B cell (primary cell): ENCODE measurements at regions not wholly inside any gene's neighbourhood (a gene's known extent, or its start where the extent isn't known, plus 50 kb on each side); places are given as distances from the start of the nearest gene placed in this dataset.

ENCODE experiments used
- ATAC-seq: fragments of 200-7000 bp; cut with Tn5 transposase; one replicate; pipeline ENCODE4 v1.10.0; 2021; ENCODE audit warnings: low read depth, mild to moderate bottlenecking, moderate number of reproducible peaks, moderate library complexity
- CTCF ChIA-PET: fragments of 350-600 bp; sonication (Branson Sonifier 250); formaldehyde crosslinking; loops from one replicate; lab custom pipeline; 2021; ENCODE audit warnings: antibody characterized with exemption, inconsistent platforms; lab: Charles Lee
- POLR2A ChIA-PET: fragments of 350-600 bp; sonication (Branson Sonifier 250); formaldehyde crosslinking; loops from one replicate; lab custom pipeline; 2021; ENCODE audit warnings: antibody characterized with exemption; lab: Charles Lee
- DNase-seq: peaks from one replicate; pipeline ENCODE4 v3.0.0; 2013
- H2AFZ ChIP-seq: 2 replicates; pipeline ENCODE4 v1.6.1; 2012; ENCODE audit warnings: mild to moderate bottlenecking, low read depth, low read length; ENCODE audit not compliant: insufficient read depth, poor library complexity, severe bottlenecking
- H3K27ac ChIP-seq, 2 donors: 1 replicate in 1 of 2; 2 replicates in 1 of 2; pipeline ENCODE4 v1.5.1; 2012 to 2013; ENCODE audit warnings: low read length in 2 of 2, mild to moderate bottlenecking in 2 of 2, moderate library complexity in 1 of 2
- H3K27me3 ChIP-seq, 4 experiments: fragments of 200-600 bp in 1 of 4; sonication (generic) in 1 of 4; replicated peaks in 1 of 4; 1 replicate in 2 of 4; 2 replicates in 2 of 4; pipeline versions ENCODE4 v1.6.1 to v1.7.0; 2013 to 2016; ENCODE audit warnings: low read length in 3 of 4, mild to moderate bottlenecking in 2 of 4, mixed read lengths in 1 of 4, moderate library complexity in 1 of 4; ENCODE audit not compliant: insufficient read depth in 4 of 4, control insufficient read depth in 3 of 4; ENCODE audit errors: control extremely low read depth in 1 of 4
- H3K36me3 ChIP-seq, 2 experiments: replicated peaks in 1 of 2; 1 replicate in 1 of 2; 2 replicates in 1 of 2; pipeline versions ENCODE4 v1.6.1 to v1.7.1; 2013; ENCODE audit warnings: low read length in 1 of 2; ENCODE audit not compliant: insufficient read depth in 2 of 2, control insufficient read depth in 1 of 2; ENCODE audit errors: control extremely low read depth in 1 of 2, extremely low read depth in 1 of 2
- H3K4me1 ChIP-seq, 2 donors: fragments of 200-600 bp in 1 of 2; sonication (generic) in 1 of 2; 1 replicate in 1 of 2; 2 replicates in 1 of 2; pipeline versions ENCODE4 v1.5.1 to v1.6.1; 2013 to 2017; ENCODE audit warnings: low read length in 2 of 2; ENCODE audit not compliant: control insufficient read depth in 2 of 2, insufficient read depth in 2 of 2
- H3K4me2 ChIP-seq: replicated peaks from 2 replicates; pipeline ENCODE3; 2012; ENCODE audit warnings: mild to moderate bottlenecking, low read depth, low read length; ENCODE audit not compliant: poor library complexity, severe bottlenecking
- H3K4me3 ChIP-seq, 5 experiments: fragments of 200-600 bp in 1 of 5; sonication (generic) in 1 of 5; 1 replicate in 3 of 5; 2 replicates in 2 of 5; pipeline versions ENCODE4 v1.5.1 to v1.7.0; 2011 to 2016; ENCODE audit warnings: low read length in 4 of 5, mild to moderate bottlenecking in 4 of 5, low read depth in 2 of 5, control low read depth in 1 of 5, moderate library complexity in 1 of 5; ENCODE audit not compliant: insufficient read depth in 1 of 5; ENCODE audit errors: control extremely low read depth in 1 of 5, extremely low read depth in 1 of 5
- H3K79me2 ChIP-seq: fragments of 200-600 bp; sonication (generic); one replicate; pipeline ENCODE4 v1.6.0; 2016; ENCODE audit warnings: low read length; ENCODE audit not compliant: control insufficient read depth, insufficient read depth
- H3K9ac ChIP-seq: fragments of 200-600 bp; sonication (generic); 2 replicates; pipeline ENCODE4 v1.6.1; 2017; ENCODE audit warnings: mild to moderate bottlenecking, low read length, moderate library complexity
- H3K9me3 ChIP-seq, 3 donors: one replicate each; pipeline versions ENCODE4 v1.6.1 to v1.7.1; 2013; ENCODE audit warnings: low read length in 2 of 3; ENCODE audit not compliant: control insufficient read depth in 2 of 3, insufficient read depth in 1 of 3; ENCODE audit errors: control extremely low read depth in 1 of 3
- H4K20me1 ChIP-seq: 2 replicates; pipeline ENCODE4 v1.6.0; 2012; ENCODE audit warnings: mild to moderate bottlenecking, low read length; ENCODE audit not compliant: insufficient read depth, control insufficient read depth, poor library complexity, severe bottlenecking
- H3K27ac Mint-ChIP-seq: one replicate; pipeline ENCODE4 v1.8.0; 2021; ENCODE audit warnings: mixed read lengths
- H3K27me3 Mint-ChIP-seq: one replicate; pipeline ENCODE4 v1.8.0; 2021; ENCODE audit warnings: mixed read lengths
- H3K4me1 Mint-ChIP-seq: one replicate; pipeline ENCODE4 v1.8.0; 2021; ENCODE audit warnings: mixed read lengths
- H3K4me3 Mint-ChIP-seq: one replicate; pipeline ENCODE4 v1.8.0; 2021; ENCODE audit warnings: mixed read lengths
- H3K9me3 Mint-ChIP-seq: one replicate; pipeline ENCODE4 v1.8.0; 2022; ENCODE audit warnings: mixed read lengths; ENCODE audit not compliant: insufficient read depth
- EZH2 ChIP-seq: IDR thresholded peaks from 2 replicates; pipeline ENCODE4 v1.6.1; 2012; ENCODE audit warnings: borderline replicate concordance, low read depth, mild to moderate bottlenecking, moderate library complexity, low read length; ENCODE audit not compliant: insufficient read depth, poor library complexity, severe bottlenecking
- WGBS: methylation state at CpG from one replicate; pipeline ENCODE4 v1.1.5; 2013; ENCODE audit warnings: missing lambda C conversion rate; ENCODE audit not compliant: insufficient coverage; 5-methylcytosine and 5-hydroxymethylcytosine counted together
- intact Hi-C: fragments of 100-400 bp; cut with micrococcal nuclease; formaldehyde crosslinking; loops from one replicate; pipeline ENCODE4 v1.10.0; 2022
- TF ChIP-seq, protein P1 (sequence below): fragments of 200-600 bp; IDR thresholded peaks from one replicate; pipeline ENCODE4 v1.8.0; 2022; ENCODE audit warnings: antibody characterized with exemption, mild to moderate bottlenecking

DNA sequence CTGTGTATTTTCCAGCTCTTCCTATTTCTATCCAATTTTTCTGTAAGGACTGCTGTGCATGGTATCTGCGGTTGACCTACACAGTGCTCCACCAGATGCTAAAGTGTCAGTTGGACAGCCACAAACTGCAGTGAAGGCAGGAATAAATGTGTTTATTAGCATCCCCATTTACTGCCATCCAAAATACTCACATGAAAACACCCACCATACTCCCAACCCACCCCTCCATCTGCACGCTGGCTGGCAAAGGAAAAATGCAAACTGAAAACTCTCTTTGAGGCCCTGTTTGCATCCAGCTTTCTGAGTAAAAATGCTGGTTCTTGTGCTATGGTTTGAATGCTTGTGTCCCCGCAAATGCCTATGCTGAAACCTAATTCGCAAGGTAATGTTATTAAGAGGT lies 515.5 kb downstream of the ZNF385D start:
- H2AFZ ChIP-seq = no peak overlapping the region
- no peaks in the 10 kb centered on the region for H3K27me3 Mint-ChIP-seq
- ChIA-PET CTCF (no interaction called here), POLR2A (no interaction called here)
- H3K4me1 ChIP-seq = no peaks in the 10 kb centered on the region
- no peak overlapping the region for H3K27ac Mint-ChIP-seq
- H3K9me3 Mint-ChIP-seq = peaks cover 3% of the 10 kb centered on the region
- no peaks in the 10 kb centered on the region for H4K20me1 ChIP-seq
- no peak overlapping the region for H3K4me2 ChIP-seq
- 72% methylated on average over 2 of the region's 4 CpGs for WGBS
- no peaks in the 10 kb centered on the region for H3K4me1 Mint-ChIP-seq
- H3K27ac ChIP-seq = no peak overlapping the region
- no peak for ATAC-seq
- H3K36me3 ChIP-seq = no peaks in the 10 kb centered on the region
- no peak for DNase-seq
- no peak overlapping the region for H3K9ac ChIP-seq
- no peaks in the 10 kb centered on the region for H3K79me2 ChIP-seq
- no peaks in the 10 kb centered on the region for H3K27me3 ChIP-seq
- TF ChIP-seq, protein P1, sequence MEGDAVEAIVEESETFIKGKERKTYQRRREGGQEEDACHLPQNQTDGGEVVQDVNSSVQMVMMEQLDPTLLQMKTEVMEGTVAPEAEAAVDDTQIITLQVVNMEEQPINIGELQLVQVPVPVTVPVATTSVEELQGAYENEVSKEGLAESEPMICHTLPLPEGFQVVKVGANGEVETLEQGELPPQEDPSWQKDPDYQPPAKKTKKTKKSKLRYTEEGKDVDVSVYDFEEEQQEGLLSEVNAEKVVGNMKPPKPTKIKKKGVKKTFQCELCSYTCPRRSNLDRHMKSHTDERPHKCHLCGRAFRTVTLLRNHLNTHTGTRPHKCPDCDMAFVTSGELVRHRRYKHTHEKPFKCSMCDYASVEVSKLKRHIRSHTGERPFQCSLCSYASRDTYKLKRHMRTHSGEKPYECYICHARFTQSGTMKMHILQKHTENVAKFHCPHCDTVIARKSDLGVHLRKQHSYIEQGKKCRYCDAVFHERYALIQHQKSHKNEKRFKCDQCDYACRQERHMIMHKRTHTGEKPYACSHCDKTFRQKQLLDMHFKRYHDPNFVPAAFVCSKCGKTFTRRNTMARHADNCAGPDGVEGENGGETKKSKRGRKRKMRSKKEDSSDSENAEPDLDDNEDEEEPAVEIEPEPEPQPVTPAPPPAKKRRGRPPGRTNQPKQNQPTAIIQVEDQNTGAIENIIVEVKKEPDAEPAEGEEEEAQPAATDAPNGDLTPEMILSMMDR = no peak
- TF ChIP-seq EZH2 = no peak
- H3K9me3 ChIP-seq = no peaks in the 10 kb centered on the region
- intact Hi-C loops = no loop called here
- H3K4me3 Mint-ChIP-seq = no peak overlapping the region
- H3K4me3 ChIP-seq = no peak overlapping the region

DNA sequence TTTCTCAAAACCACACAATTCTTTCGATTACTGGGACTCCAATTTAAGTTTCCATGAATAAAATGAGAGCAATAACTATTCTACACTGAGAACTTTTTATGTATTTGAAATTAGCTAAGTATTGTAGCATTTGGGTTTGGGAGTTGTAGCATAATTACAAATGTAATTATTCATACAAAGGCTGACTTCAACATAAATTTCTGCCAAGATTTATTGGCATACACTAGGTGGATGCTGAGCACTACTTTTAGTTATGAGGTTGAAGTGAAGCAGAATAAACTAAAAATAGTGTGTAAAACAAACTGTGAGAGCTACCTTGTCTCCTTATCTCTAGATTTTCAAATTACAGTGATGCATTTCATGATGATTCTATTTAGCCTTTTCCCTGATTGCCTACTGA lies 516.1 kb downstream of the ZNF385D start:
- WGBS = no CpG with 5 or more reads among the region's 1 CpG
- Mint-ChIP-seq H3K27me3 (no peaks in the 10 kb centered on the region), H3K4me1 (no peaks in the 10 kb centered on the region), H3K27ac (no peak overlapping the region), H3K4me3 (no peak overlapping the region), H3K9me3 (peaks cover 3% of the 10 kb centered on the region)
- no peak overlapping the region for H3K4me2 ChIP-seq
- H3K9ac ChIP-seq = no peak overlapping the region
- no peaks in the 10 kb centered on the region for H3K9me3 ChIP-seq
- H3K36me3 ChIP-seq = no peaks in the 10 kb centered on the region
- intact Hi-C loops = no loop called here
- H3K79me2 ChIP-seq = no peaks in the 10 kb centered on the region
- CTCF ChIA-PET = no interaction called here
- no peaks in the 10 kb centered on the region for H4K20me1 ChIP-seq
- H2AFZ ChIP-seq = no peak overlapping the region
- POLR2A ChIA-PET = no interaction called here
- no peaks in the 10 kb centered on the region for H3K4me1 ChIP-seq
- no peaks in the 10 kb centered on the region for H3K27me3 ChIP-seq
- ATAC-seq = no peak
- H3K4me3 ChIP-seq = no peak overlapping the region
- no peak for DNase-seq
- no peak for TF ChIP-seq EZH2
- TF ChIP-seq, protein P1 = no peak
- no peak overlapping the region for H3K27ac ChIP-seq
